MCF 10A (cell line): ENCODE measurements at regions not wholly inside any gene's neighbourhood (a gene's known extent, or its start where the extent isn't known, plus 50 kb on each side); places are given as distances from the start of the nearest gene placed in this dataset.

Experiments
- BruUV-seq: library from RNA; stranded (reverse); fragments of 400-500 nt; replicated peaks from 2 replicates; lab custom pipeline; 2021; lab: Mats Ljungman, UMichigan
- CTCF ChIA-PET: fragments of 300-600 bp; sonication (Branson Sonifier 250); formaldehyde crosslinking; extraction: SDS; loops from one replicate; lab custom pipeline; 2021; ENCODE audit warnings: antibody characterized with exemption, inconsistent platforms; lab: Yijun Ruan, JAX
- POLR2A ChIA-PET: fragments of 300-600, 350-650 bp; sonication (Branson Sonifier 250); formaldehyde crosslinking; extraction: SDS; loops from one replicate; lab custom pipeline; 2020; ENCODE audit warnings: antibody characterized with exemption, inconsistent platforms; lab: Yijun Ruan, JAX
- DNase-seq: peaks from one replicate; pipeline ENCODE4 v3.0.0-alpha.2; 2018; ENCODE audit not compliant: unreplicated experiment
- H3K27ac Mint-ChIP-seq: one replicate; pipeline ENCODE4 v1.8.0; 2022; ENCODE audit warnings: mild to moderate bottlenecking, low read depth, mixed read lengths; ENCODE audit not compliant: unreplicated experiment
- H3K27me3 Mint-ChIP-seq: one replicate; pipeline ENCODE4 v1.8.0; 2022; ENCODE audit warnings: mixed read lengths; ENCODE audit not compliant: insufficient read depth, unreplicated experiment
- H3K36me3 Mint-ChIP-seq: one replicate; pipeline ENCODE4 v1.8.0; 2022; ENCODE audit warnings: mild to moderate bottlenecking, moderate library complexity, mixed read lengths; ENCODE audit not compliant: insufficient read depth, unreplicated experiment
- H3K4me1 Mint-ChIP-seq: one replicate; pipeline ENCODE4 v1.8.0; 2022; ENCODE audit warnings: mixed read lengths; ENCODE audit not compliant: insufficient read depth, unreplicated experiment
- H3K4me3 Mint-ChIP-seq: one replicate; pipeline ENCODE4 v1.8.0; 2022; ENCODE audit warnings: mild to moderate bottlenecking, moderate library complexity, mixed read lengths; ENCODE audit not compliant: unreplicated experiment
- H3K9me3 Mint-ChIP-seq: one replicate; pipeline ENCODE4 v1.8.0; 2022; ENCODE audit warnings: mixed read lengths; ENCODE audit not compliant: unreplicated experiment
- CTCF ChIP-seq: fragments of 200-600 bp; IDR thresholded peaks from one replicate; pipeline ENCODE4 v1.8.0; 2022; ENCODE audit warnings: antibody characterized with exemption, mild to moderate bottlenecking; ENCODE audit not compliant: unreplicated experiment
- intact Hi-C: fragments of 100-400 bp; cut with micrococcal nuclease; formaldehyde crosslinking; loops from 2 replicates; pipeline ENCODE4 v1.14.1; 2022

- BruUV-seq = no TSS peak
- Mint-ChIP-seq H3K4me1 (no peaks in the 10 kb centered on the region), H3K27me3 (no peaks in the 10 kb centered on the region), H3K9me3 (no peaks in the 10 kb centered on the region), H3K4me3 (no peak overlapping the region), H3K27ac (no peak overlapping the region), H3K36me3 (no peaks in the 10 kb centered on the region)
- intact Hi-C loops = loop anchor here (1.0 kb wide), 2 partner anchors 245 to 505 kb away; no protein-coding TSS in a partner anchor
- ChIA-PET POLR2A (interaction anchor here (1.1 kb wide), 1 partner anchor 165 kb away, joined by 3 read pairs; no protein-coding TSS in a partner anchor), CTCF (interaction anchor here (0.6 to 7.2 kb wide), 19 partner anchors 8 to 848 kb away, joined by 3 to 72 read pairs (median 3); no protein-coding TSS in a partner anchor)
- DNase-seq = peak; percentile 45
- peak; percentile 48 for TF ChIP-seq CTCF
Observed at GRCh38 chr7:21261627-21262594, 166.0 kb upstream of the SP4 start.

- no peaks in the 10 kb centered on the region for H3K27me3 Mint-ChIP-seq
- no peaks in the 10 kb centered on the region for H3K4me1 Mint-ChIP-seq
- no peak overlapping the region for H3K4me3 Mint-ChIP-seq
- no peaks in the 10 kb centered on the region for H3K9me3 Mint-ChIP-seq
- ChIA-PET CTCF (interaction anchor here (2.2 kb wide), 1 partner anchor 12 kb away, joined by 11 read pairs; no protein-coding TSS in a partner anchor), POLR2A (interaction anchor here (0.5 kb wide), 1 partner anchor 1028 kb away, joined by 3 read pairs; no protein-coding TSS in a partner anchor)
- TF ChIP-seq CTCF = no peak
- no peak overlapping the region for H3K27ac Mint-ChIP-seq
- intact Hi-C loops = no loop called here
- no TSS peak for BruUV-seq
- no peak for DNase-seq
- no peaks in the 10 kb centered on the region for H3K36me3 Mint-ChIP-seq
Observed at GRCh38 chr7:21269021-21269420, 158.9 kb upstream of the SP4 start.

DNA sequence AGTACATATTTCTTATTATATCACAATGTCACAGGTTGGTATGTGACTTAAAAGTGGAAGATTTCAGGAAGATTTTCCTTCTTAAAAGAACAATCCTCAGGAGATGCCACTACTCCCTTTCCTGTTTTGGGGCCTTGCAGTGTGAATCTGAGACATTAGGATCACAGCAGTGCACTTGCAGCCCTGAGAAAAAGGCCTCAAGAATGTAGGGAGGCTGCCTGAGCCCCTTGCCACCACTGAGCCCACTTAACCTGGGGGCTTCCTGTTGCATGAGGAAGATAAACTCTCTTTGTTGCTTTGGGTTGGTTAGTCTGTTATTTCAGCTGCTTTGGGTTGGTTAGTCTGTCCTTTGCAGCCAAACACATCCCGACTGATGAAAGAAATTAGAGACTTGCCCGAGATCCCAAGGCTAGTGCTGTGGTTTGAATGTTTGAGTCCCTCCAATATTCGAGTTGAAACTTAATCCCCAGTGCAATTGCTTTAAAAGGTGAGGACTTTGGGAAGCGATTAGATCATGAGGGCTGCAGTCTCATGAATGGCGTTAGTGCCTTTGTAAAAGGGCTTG lies 151.3 kb upstream of the SP4 start:
- Mint-ChIP-seq H3K27ac (no peak overlapping the region), H3K4me3 (no peak overlapping the region), H3K9me3 (no peaks in the 10 kb centered on the region), H3K27me3 (no peaks in the 10 kb centered on the region), H3K4me1 (peaks cover 6% of the 10 kb centered on the region), H3K36me3 (no peaks in the 10 kb centered on the region)
- intact Hi-C loops = no loop called here
- POLR2A ChIA-PET = interaction anchor here (0.5 kb wide), 1 partner anchor 487 kb away, joined by 4 read pairs; no protein-coding TSS in a partner anchor
- BruUV-seq = no TSS peak
- CTCF ChIA-PET = interaction anchor here (0.7 to 1.1 kb wide), 2 partner anchors 100 to 568 kb away, joined by 3 to 5 read pairs; no protein-coding TSS in a partner anchor
- DNase-seq = no peak
- TF ChIP-seq CTCF = no peak

GRCh38 chr7:21278944-21279343 lies 148.9 kb upstream of the SP4 start:
- intact Hi-C loops = no loop called here
- CTCF ChIA-PET = interaction anchor here (2.2 kb wide), 1 partner anchor 489 kb away, joined by 9 read pairs; no protein-coding TSS in a partner anchor

More at GRCh38 chr7:21278944-21279343, 148.9 kb upstream of the SP4 start:
- BruUV-seq = no TSS peak
- Mint-ChIP-seq H3K9me3 (no peaks in the 10 kb centered on the region), H3K4me1 (peaks cover 6% of the 10 kb centered on the region), H3K27ac (no peak overlapping the region), H3K27me3 (no peaks in the 10 kb centered on the region), H3K36me3 (no peaks in the 10 kb centered on the region), H3K4me3 (no peak overlapping the region)
- POLR2A ChIA-PET = no interaction called here
- no peak for TF ChIP-seq CTCF
- DNase-seq = no peak
